ENCODE measurements at regions not wholly inside any gene's neighbourhood (a gene's known extent, or its start where the extent isn't known, plus 50 kb on each side); places are given as distances from the start of the nearest gene placed in this dataset.
A peak's percentile ranks its signal among the peaks of the same experiment; 100 is the strongest.

DNA sequence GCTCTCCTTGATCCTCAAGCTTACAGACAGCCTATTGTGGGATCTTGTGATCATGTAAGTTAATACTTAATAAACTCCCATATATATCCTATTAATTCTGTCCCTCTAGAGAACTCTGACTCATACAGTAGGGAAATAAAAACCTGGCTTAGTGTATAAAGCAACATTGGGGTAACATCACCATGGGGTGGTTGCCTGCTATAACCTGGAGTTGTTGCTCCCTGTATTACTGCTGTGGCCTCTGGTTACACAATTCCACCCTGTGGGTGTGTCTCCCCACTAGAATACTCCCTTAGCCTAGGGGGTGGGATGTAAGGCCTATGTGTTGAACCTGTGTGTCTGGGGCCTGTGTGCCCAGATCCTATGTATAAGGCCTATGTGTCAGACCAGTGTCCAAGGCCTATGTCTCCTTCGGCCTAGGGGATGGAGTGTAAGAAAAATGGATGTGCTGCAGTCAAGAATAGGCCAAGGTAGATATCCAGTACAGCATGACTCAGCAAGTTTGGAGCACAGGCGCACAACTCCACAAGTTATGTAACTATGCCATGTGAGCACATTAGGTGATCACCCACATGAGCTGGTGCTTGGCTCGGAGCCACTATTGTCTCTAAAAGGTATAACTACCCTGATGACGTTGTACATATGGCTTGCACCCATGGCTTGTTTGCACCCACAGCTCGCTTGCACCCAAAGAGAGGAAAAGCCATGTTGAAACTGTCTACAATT lies 96.8 kb upstream of the C1orf21 start:
- no peaks in the 10 kb centered on the region for H3K4me1 ChIP-seq
- no peak overlapping the region for H3K4me3 ChIP-seq
- no peaks in the 10 kb centered on the region for H3K27me3 ChIP-seq
- H3K27ac ChIP-seq, result no peak overlapping the region
- intact Hi-C loops (cut with DNase I; ENCODE audit: low total_unique reads), result no loop called here
- H3K9me3 ChIP-seq, result no peaks in the 10 kb centered on the region
- TF ChIP-seq, protein P1, sequence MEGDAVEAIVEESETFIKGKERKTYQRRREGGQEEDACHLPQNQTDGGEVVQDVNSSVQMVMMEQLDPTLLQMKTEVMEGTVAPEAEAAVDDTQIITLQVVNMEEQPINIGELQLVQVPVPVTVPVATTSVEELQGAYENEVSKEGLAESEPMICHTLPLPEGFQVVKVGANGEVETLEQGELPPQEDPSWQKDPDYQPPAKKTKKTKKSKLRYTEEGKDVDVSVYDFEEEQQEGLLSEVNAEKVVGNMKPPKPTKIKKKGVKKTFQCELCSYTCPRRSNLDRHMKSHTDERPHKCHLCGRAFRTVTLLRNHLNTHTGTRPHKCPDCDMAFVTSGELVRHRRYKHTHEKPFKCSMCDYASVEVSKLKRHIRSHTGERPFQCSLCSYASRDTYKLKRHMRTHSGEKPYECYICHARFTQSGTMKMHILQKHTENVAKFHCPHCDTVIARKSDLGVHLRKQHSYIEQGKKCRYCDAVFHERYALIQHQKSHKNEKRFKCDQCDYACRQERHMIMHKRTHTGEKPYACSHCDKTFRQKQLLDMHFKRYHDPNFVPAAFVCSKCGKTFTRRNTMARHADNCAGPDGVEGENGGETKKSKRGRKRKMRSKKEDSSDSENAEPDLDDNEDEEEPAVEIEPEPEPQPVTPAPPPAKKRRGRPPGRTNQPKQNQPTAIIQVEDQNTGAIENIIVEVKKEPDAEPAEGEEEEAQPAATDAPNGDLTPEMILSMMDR (IDR thresholded peaks at IDR 0.05), result no peak
- DNase-seq, result no peak
- H3K36me3 ChIP-seq, result no peaks in the 10 kb centered on the region

DNA sequence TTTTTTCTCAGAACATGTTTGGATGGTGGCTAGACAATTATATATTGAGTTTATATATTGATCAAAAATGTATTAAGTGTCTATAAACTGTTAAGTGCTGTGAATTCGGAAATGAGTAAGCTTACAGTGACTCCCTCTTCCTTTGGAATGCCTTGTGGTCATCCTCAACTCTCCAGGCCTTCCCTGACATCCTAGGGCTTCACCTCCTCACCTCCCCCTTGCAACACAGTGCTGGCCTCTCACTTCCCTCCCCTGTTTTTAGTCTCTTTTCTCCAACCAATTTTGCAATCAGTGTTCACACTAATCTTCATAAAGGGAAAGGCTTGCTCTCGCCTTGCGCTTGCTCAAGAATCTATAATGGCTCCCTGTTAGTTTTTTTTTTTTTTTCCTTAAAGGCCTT lies 95.1 kb upstream of the C1orf21 start:
- TF ChIP-seq, protein P1 (IDR thresholded peaks at IDR 0.05), result no peak
- no peak overlapping the region for H3K4me3 ChIP-seq
- no peaks in the 10 kb centered on the region for H3K27me3 ChIP-seq
- H3K36me3 ChIP-seq, result no peaks in the 10 kb centered on the region
- intact Hi-C loops (cut with DNase I; ENCODE audit: low total_unique reads), result no loop called here
- H3K4me1 ChIP-seq, result peaks cover 0 to 6% (median 3%) of the 10 kb centered on the region in 4 donors
- no peaks in the 10 kb centered on the region for H3K9me3 ChIP-seq
- H3K27ac ChIP-seq, result no peak overlapping the region
- DNase-seq, result no peak

DNA sequence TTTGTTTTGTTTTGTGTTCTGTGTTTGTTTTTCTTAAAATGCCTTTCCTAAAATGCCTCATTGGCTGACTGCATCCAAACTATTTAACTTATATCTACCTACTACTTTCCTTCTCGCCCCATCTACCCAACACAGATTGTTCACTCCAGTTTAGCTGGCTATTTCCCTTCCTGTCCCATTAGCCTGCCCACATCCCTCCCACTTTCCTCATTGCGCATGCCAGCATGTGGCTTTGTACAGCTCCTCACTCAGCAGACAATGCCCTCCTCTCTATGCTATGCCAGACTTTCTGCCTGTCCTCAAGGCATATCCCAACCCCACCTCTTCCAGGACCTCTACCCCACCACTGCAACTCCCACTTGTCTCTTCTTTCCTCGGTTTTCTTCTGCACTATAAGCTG lies 94.7 kb upstream of the C1orf21 start:
- Histone ChIP-seq H3K9me3 (no peaks in the 10 kb centered on the region), H3K36me3 (no peaks in the 10 kb centered on the region), H3K27me3 (no peaks in the 10 kb centered on the region), H3K4me3 (no peak overlapping the region), H3K27ac (no peak overlapping the region), H3K4me1 (peaks cover 0 to 10% (median 4%) of the 10 kb centered on the region in 4 donors)
- intact Hi-C loops (cut with DNase I; ENCODE audit: low total_unique reads), result no loop called here
- DNase-seq, result no peak
- TF ChIP-seq, protein P1 (IDR thresholded peaks at IDR 0.05), result no peak

DNA sequence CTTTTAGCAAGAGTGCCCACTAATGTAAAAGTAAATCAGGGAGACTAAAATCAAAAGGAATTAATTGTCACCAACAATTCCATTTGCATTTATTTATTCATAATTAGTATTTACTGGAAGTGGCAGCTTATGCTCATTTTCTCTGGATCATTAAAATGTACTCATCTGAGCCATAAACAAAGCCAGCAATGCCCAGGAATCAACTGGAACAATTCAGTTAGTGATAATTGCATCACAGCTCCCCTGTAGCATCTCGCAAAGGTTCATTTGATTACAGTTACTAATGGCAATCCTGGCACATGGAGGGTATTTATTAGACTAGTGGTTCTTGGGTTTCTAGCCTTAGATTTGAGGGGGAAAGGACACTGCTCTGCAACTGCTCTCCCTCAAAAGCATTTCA lies 92.7 kb upstream of the C1orf21 start:
- no peak for DNase-seq

DNA sequence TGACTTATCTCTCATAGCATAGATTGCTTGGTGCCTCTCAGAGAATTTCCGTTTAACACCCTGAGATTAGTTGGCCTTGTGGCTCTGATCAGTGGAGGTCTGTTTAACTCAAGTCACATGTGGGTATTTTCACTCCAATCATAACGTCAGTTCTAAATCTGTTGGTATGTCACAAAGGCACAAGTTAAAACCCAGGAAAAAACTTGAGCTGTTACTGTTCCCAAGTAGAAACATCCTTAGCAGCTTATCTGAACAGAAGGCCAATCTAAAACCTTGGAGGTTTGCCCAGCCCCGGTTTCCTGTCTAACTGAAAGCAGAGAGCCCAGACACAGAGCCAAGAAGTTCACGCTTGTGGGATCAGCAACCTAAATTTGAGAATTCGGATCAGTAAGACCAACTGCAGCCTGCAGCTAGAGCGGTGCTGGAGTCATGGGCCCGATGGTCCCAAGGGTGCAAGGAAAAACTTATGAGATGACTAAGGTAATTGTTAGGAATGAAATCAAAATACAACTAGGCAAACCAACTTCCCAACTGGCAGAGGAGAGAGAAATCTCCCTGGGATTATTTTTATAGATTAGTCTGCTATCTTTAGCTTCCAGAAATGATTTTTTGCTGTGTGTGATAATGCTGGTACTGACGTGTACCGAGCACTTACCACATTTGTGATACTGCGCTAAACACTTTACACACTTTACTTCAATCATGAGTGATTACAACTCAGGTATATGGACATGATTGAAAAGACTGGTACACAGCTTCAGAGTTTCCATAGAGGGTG lies 90.2 kb upstream of the C1orf21 start:
- Histone ChIP-seq H3K4me3 (peak overlapping the region in 1 of 2 donors; percentile 26), H3K4me1 (peaks cover 0 to 23% (median 8%) of the 10 kb centered on the region in 4 donors), H3K36me3 (no peaks in the 10 kb centered on the region), H3K9me3 (no peaks in the 10 kb centered on the region), H3K27me3 (no peaks in the 10 kb centered on the region), H3K27ac (peak overlapping the region; percentile 63 to 80)
- intact Hi-C loops (cut with DNase I; ENCODE audit: low total_unique reads), result no loop called here
- DNase-seq, result peak; percentile 90 to 92
- TF ChIP-seq, protein P1 (IDR thresholded peaks at IDR 0.05), result no peak

More for the DNA sequence above, 92.7 kb upstream of the C1orf21 start:
- Histone ChIP-seq H3K4me3 (no peak overlapping the region), H3K27ac (no peak overlapping the region), H3K9me3 (no peaks in the 10 kb centered on the region), H3K36me3 (no peaks in the 10 kb centered on the region), H3K4me1 (peaks cover 0 to 23% (median 8%) of the 10 kb centered on the region in 4 donors), H3K27me3 (no peaks in the 10 kb centered on the region)
- TF ChIP-seq, protein P1 (IDR thresholded peaks at IDR 0.05), result no peak
- intact Hi-C loops (cut with DNase I; ENCODE audit: low total_unique reads), result no loop called here
